Hepatic stellate cell (primary cell): ENCODE measurements at regions not wholly inside any gene's neighbourhood (a gene's known extent, or its start where the extent isn't known, plus 50 kb on each side); places are given as distances from the start of the nearest gene placed in this dataset.
A peak's percentile ranks its signal among the peaks of the same experiment; 100 is the strongest.

Experiments
- DNase-seq: peaks from one replicate; pipeline ENCODE4 v3.0.0; 2011; ENCODE audit warnings: low spot score

DNA sequence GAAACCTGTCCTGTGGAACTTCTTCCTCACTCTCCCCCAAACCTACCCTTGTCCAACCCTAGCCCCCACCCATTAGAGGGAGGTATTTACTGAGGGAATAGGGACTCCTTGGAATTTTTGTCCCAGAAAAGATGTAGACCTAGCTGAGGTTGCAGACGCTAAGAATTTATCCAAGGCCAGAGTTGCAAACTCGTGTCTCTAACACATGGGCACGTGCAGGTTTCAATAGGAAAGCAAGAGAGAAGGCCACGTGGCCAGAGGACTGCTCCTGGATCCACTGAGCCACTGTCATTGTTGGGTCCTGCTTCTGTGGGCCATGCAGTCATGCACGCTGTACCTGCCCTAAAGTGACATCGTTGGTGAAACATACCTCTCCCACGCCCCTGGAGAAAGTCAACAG lies 243.4 kb upstream of the KCNG1 start:
- no peak for DNase-seq

DNA sequence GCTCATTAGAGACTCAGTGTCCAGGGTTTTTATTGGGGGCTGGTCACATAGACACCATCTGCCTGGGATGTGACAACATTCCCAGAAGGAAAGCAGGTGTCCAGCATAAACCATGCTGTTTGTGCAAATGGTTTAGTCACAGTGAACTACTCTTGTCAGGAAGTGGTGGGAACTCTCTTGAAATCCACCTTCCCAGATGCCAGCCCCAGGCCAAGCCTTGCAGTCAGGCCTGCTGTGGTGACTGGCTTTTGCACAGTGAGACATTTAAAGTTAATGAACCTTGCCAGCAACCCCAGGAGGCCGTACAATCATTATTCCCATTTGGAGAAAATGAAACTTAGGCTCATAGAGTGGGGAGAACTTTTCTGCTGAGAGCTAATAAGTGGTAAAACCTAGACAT lies 242.5 kb upstream of the KCNG1 start:
- DNase-seq = no peak

GRCh38 chr20:51262240-51262639 lies 239.3 kb upstream of the KCNG1 start:
- DNase-seq = no peak

DNA sequence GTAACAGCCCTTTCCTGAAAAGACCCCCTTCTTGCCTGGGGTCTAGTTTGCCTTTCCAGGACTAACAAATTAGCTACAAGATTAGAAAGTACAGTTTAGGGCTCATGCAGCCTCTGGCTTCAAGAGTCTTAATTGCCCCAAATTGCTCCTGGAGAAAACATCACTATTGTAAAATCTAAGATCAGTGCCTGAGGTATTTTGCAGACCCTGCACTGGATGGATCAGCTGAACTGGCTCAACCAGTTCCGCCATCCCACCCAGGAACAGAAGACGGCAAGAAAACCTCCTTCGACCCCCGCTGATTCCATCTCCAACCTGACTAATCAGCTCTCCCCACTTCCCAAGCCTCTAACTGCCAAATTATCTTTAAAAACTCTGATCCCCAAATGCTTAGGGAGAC lies 236.5 kb upstream of the KCNG1 start:
- DNase-seq = no peak

DNA sequence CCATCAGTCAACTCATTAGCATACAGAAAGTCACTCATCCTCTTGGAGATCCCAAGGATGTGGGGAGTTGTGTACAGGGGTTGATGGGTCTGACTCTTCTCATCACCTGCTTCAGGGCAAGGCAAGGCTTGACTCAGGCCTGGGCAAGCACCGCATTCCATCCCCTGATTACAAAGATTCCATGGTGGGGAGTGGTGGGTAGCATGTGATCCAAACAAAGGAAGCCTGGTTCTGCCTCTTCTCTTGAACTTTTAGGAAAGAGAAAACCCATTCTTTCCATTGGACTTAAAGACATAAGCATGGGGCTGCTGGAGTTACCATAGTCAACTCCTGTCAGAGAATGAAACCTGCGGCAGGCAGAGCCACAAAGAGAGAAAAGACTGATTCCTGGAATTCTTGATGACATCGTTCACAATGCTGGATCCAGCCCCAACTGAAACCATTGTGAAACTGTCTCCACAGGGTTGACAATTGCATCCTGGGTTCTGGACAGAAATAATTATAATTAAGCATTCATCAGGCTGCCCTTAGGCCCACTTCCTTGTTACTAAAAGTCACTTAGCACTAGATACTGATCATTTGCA lies 235.8 kb upstream of the KCNG1 start:
- no peak for DNase-seq

- no peak for DNase-seq
Observed at GRCh38 chr20:51255417-51255816, 232.5 kb upstream of the KCNG1 start.

DNA sequence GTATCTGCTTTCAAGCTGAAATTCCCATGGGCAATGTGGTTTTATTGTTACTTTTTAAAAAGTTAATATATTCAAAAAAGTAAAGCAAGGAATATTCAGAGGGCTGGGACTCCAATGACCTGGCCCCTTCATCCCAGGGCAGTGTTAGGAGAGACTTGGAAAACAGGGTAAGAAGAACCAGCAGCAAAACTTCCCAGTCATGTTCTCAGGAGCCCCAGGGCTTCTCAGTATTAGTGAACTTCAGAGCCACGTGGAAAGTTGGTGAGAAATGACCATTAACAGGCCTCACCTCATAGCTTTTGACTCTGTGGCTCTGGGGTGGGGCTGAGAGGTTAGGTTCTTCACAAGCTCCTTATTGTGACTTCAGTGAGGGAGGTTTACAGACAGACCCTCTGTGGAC lies 230.4 kb upstream of the KCNG1 start:
- no peak for DNase-seq

- no peak for DNase-seq
Observed at GRCh38 chr20:51249781-51250180, 226.9 kb upstream of the KCNG1 start.

DNA sequence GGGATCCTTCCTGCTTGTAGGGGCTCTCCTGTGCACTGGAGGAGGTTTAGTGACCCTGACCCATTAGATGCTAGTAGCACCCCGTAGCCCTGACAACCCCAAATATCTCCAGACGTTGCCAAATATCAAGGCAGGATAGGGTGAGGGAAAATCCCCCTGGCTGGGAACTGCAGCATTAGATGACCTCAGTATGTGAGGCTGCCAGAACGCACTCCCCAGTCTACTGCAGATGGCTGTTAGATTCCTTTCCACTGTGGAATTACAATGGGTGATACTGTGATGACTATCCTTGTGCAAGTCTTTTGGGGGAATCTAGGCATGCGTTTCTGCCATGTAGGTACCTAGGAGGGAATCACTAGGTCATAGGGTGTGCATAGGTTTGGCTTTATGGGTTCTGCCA lies 226.3 kb upstream of the KCNG1 start:
- no peak for DNase-seq

- DNase-seq = no peak
Observed at GRCh38 chr20:51244466-51244865, 221.6 kb upstream of the KCNG1 start.

DNA sequence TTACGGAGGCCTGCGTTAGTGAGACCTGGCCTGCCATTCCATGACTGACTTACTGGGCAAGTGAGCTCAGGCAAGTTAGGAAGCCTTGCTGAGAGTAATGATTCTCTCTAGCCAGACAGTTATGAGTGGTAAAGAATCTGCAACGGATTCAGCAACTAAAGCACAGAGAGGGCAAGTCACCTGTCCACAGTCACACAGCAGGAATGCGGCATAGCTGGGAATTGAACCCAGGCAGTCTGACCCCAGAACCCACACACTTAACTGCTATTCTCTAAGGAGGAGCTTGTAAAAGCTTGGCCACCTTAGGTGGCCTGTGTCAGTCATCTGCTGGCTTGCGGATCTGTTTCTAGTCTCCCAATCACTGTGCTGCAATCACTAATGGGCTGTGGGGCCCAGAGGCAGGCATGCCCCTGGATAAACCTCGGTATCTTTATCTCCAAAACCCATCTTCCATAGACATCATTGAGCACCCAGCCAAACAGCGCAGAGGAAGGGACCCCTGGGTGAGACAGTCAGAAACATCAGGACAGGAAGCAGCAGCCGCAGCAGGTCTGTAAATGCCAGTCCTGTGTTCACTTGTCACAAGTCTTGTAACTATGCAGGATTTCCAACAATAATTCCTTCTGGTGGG lies 215.9 kb upstream of the KCNG1 start:
- DNase-seq = no peak

DNA sequence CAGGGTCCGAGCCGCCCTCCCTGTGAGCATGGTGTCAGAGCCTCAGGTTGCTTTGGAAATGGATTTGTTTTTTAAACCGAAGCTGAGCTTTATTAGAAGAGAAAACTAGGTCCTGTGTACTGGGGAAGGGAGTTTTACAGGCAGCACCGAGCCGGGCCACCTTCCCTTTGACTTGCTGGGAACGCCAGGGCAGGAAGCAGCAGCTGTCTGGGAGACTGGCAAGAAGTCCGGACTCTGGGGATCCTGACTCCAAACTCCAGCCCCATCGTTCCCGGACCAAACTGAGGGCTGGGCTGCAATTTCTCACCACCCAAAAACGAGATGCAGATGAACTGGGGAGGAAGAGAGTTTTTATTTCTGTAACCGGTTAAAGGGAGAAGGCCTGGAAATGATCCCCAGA lies 214.9 kb upstream of the KCNG1 start:
- DNase-seq = no peak

DNA sequence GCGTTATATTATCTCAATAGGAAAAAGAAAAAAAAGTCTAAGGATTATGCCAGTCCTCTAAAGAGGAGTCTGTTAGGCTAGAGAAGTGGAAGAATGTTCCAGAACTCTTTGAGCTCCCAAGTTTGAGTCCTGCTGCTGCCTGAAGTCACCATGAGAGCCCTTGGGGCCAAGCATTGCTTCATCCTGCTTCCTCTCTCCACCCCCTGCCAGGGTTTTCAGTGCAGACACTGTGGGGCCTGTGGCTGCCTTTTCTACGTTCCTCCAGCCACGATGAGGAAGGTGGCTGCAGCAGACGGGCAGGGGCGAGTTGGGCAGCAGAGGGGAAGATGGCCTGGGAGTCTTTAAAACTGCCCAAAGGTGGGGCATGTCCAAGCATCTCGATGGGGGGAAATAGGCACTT lies 214.4 kb upstream of the KCNG1 start:
- no peak for DNase-seq

DNA sequence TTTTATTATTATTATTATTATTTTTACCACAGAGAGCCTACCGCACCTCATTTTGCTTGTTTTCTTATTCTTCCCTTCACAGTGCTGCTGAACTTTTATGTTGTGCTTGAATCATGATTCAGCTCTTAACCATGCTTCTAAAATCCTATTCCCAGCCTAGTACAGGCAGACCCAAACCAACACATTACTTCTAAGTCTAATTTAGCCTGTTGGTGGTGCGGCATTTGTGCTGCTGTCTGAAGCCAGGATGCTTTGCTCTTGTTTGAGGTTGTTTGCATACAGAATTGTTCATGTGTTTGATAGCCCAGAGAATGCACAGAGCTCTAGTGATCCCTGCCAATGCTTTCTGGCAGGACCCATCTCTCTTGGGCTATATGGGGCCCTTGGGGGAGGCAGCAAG lies 213.5 kb upstream of the KCNG1 start:
- DNase-seq = no peak

GRCh38 chr20:51233345-51233744 lies 210.4 kb upstream of the KCNG1 start:
- no peak for DNase-seq

- no peak for DNase-seq
Observed at GRCh38 chr20:51230727-51231126, 207.8 kb upstream of the KCNG1 start.

DNA sequence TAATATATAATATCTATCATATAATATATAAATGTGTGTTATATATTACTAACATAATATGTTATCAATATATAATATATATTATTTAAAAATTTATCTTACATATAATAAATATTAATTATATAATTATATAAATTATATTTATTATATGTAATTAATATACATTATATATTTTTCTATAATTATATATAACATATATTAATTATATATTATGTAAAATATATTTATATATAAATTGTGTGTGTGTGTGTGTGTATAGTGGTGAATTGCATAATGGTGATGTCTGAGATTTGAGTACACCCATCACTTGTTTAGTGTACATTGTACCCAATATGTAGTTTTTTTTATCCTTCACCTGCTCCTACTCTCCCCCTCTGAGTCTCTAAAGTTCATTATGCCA lies 205.9 kb upstream of the KCNG1 start:
- no peak for DNase-seq

- no peak for DNase-seq
Observed at GRCh38 chr20:51227744-51228143, 204.8 kb upstream of the KCNG1 start.

DNA sequence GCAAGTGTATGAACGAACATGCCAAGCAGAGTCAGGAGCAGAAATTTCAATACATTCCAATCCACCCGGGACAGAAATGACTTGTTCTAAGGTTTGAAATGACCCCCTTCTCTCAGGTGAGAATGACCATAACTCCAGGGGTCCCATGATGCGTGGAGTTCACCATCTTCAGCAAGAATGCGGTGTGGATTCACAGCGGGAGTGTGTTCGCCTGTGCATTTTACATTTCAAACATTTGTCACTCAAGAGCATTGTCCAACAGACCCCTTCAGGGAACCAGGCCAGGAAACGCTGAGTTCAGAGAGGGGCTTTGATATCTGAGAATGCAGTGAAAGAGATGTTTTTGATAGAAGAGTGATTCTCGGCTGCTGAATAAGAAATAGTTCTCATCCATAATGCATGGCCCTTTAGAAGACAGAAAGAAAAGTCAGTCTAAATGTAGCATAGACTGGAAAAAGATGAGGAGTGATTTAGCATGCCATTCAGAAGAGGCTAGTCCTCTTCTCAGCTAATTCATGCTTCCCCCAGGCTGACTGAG lies 200.3 kb upstream of the KCNG1 start:
- no peak for DNase-seq

DNA sequence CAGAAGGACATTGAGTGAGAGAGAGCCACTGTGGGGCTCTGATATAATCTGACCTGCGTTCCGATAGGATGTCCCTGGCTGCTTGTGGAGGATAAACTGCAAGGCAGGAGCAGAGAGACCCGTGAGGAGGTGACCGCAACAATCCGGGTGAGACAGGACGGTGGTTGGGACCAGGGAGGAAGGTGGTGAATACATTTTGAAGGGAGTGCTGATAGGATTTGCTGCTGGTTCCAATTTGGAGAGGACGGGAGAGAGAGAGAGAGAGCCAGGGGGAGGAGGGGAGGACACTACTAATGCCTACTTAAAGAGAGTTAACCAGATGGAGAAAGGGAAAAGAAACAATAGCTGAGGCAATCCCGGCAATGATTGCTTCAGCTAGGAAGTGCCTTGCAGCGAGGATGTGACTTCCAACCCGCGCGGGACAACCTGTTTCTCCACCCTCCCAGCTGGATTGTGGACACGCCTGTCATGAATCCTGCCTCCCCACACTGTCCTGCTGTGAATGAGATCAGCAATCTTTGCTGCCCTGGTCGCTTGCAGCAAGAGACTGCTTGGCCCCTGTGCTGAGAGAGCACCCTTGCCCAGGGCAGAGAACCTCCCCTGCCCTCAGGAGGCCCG lies 199.0 kb upstream of the KCNG1 start:
- DNase-seq = peak; percentile 26

GRCh38 chr20:51221103-51221502 lies 198.2 kb upstream of the KCNG1 start:
- no peak for DNase-seq

DNA sequence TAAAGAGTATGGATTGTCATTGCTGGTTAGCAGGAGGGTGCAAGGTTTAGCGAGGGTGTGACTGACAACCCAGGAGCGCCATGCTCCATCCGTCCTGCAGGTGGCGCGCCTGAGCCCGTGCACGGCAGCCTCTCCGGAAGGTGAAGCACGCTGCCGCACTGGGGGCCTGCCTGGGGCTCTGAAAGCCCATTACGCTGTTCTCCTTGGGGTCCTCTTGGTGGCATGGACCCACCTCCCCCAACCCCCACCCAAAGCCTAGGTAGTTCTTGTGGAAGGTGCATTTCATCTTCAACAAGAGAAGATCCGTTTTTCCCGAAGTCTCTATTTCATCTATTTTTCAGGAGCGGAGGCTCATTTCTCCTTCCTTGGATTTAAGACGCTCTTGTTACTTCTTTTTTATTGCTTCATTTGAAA lies 197.4 kb upstream of the KCNG1 start:
- peak; percentile 38 for DNase-seq

DNA sequence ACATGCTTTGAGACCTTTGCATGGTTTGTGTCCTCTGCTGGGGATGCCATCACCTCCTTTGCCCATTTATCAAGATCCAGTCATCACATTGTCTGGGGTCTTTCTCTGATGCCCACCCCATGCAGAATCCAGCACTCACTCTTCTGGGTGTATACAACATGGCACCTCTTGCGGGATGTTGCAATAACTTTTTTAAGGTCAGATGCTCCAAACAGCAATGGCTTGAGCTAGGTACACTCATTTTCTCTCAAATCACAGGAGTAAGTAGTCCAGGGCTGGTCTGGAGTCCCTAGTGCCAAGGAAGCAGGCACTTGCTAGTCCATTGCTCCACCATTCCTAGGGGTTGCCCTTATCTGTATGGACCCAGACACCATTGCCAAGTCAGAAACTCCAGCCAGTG lies 196.6 kb upstream of the KCNG1 start:
- no peak for DNase-seq

- no peak for DNase-seq
Observed at GRCh38 chr20:51218603-51219002, 195.7 kb upstream of the KCNG1 start.
